NOMO-1 treated with DMSO at 0.1 percent for 48 hours (cell line): ENCODE measurements at regions not wholly inside any gene's neighbourhood (a gene's known extent, or its start where the extent isn't known, plus 50 kb on each side); places are given as distances from the start of the nearest gene placed in this dataset.

Source experiments
- DNase-seq: peaks from one replicate; lab custom pipeline; 2025; ENCODE audit not compliant: unreplicated experiment; lab: John Stamatoyannopoulos, UW

- no peak for DNase-seq
Measured at GRCh38 chr7:52980129-52980528, 55.3 kb upstream of the POM121L12 start.

GRCh38 chr7:52973126-52973525, 62.3 kb upstream of the POM121L12 start:
- DNase-seq: no peak

GRCh38 chr7:52962402-52963076, 72.9 kb upstream of the POM121L12 start:
- DNase-seq: no peak

GRCh38 chr7:52961084-52961483, 74.3 kb upstream of the POM121L12 start:
- DNase-seq: no peak

- no peak for DNase-seq
Measured at GRCh38 chr7:52959878-52960660, 75.4 kb upstream of the POM121L12 start.

GRCh38 chr7:52959336-52959735, 76.1 kb upstream of the POM121L12 start:
- no peak for DNase-seq

GRCh38 chr7:52958621-52959140, 76.8 kb upstream of the POM121L12 start:
- DNase-seq: no peak

- DNase-seq: no peak
Measured at GRCh38 chr7:52956379-52956915, 79.0 kb upstream of the POM121L12 start.

- no peak for DNase-seq
Measured at GRCh38 chr7:52955522-52955921, 79.9 kb upstream of the POM121L12 start.

- no peak for DNase-seq
Measured at GRCh38 chr7:52944921-52945320, 90.5 kb upstream of the POM121L12 start.

- no peak for DNase-seq
Measured at GRCh38 chr7:52940481-52940880, 95.0 kb upstream of the POM121L12 start.

GRCh38 chr7:52938455-52939133, 96.8 kb upstream of the POM121L12 start:
- DNase-seq: no peak

GRCh38 chr7:52936750-52937149, 98.7 kb upstream of the POM121L12 start:
- no peak for DNase-seq

- no peak for DNase-seq
Measured at GRCh38 chr7:52928591-52928990, 106.8 kb upstream of the POM121L12 start.

GRCh38 chr7:52925332-52925731, 110.1 kb upstream of the POM121L12 start:
- DNase-seq: no peak

- no peak for DNase-seq
Measured at GRCh38 chr7:52920977-52921376, 114.5 kb upstream of the POM121L12 start.

- no peak for DNase-seq
Measured at GRCh38 chr7:52917982-52918578, 117.4 kb upstream of the POM121L12 start.

- DNase-seq: no peak
Measured at GRCh38 chr7:52911795-52912194, 123.6 kb upstream of the POM121L12 start.

GRCh38 chr7:52911326-52911725, 124.1 kb upstream of the POM121L12 start:
- DNase-seq: no peak

- no peak for DNase-seq
Measured at GRCh38 chr7:52909935-52910334, 125.5 kb upstream of the POM121L12 start.

- DNase-seq: no peak
Measured at GRCh38 chr7:52909131-52909530, 126.3 kb upstream of the POM121L12 start.
